ENCODE measurements at regions not wholly inside any gene's neighbourhood (a gene's known extent, or its start where the extent isn't known, plus 50 kb on each side); places are given as distances from the start of the nearest gene placed in this dataset.
"Not testable (repeated sequence)": the region's sequence is repeated elsewhere in the genome, so short reads cannot be mapped to it uniquely, and the experiment has no call there.

- no peaks in the 10 kb centered on the region for H3K4me1 Mint-ChIP-seq
- no peaks in the 10 kb centered on the region for H3K36me3 Mint-ChIP-seq
- H3K9me3 Mint-ChIP-seq: no peaks in the 10 kb centered on the region
- DNase-seq: no peak
- H3K4me3 Mint-ChIP-seq: no peak overlapping the region
- peaks cover 3 to 13% of the 10 kb centered on the region in 2 donors for H3K27me3 Mint-ChIP-seq
- ATAC-seq (replicated peaks): peak in 1 of 2 donors; percentile 29
- H3K27ac Mint-ChIP-seq: no peak overlapping the region
Measured at GRCh38 chr10:63935705-63936104, 414.5 kb downstream of the REEP3 start.

GRCh38 chr10:63940277-63940922 is 419.2 kb downstream of the REEP3 start:
- Mint-ChIP-seq H3K27me3 (peaks cover 0 to 13% of the 10 kb centered on the region in 2 donors), H3K4me3 (no peak overlapping the region), H3K9me3 (no peaks in the 10 kb centered on the region), H3K4me1 (no peaks in the 10 kb centered on the region), H3K27ac (no peak overlapping the region), H3K36me3 (no peaks in the 10 kb centered on the region)
- DNase-seq: no peak
- ATAC-seq (replicated peaks): no peak

DNA sequence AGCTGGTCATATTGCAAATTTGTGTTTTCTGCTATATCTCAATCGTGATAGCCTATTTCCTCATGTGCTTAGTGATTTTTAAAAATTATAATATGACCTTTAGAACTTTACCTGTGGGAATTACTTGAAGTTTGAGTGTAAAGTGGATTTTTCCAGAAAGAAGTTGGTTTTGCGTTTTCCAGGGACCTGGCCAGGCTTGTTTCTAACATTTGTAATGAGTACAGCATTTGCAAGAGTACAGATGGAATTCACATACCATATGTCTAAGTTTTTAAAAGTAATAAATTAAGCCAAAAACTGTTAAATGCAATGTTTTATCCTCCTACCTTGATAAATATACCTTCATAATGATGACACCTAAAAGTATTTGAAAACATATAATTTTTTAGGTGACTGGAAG is 443.2 kb downstream of the REEP3 start:
- peaks cover 24 to 29% of the 10 kb centered on the region in 2 donors for H3K27me3 Mint-ChIP-seq
- no peaks in the 10 kb centered on the region for H3K36me3 Mint-ChIP-seq
- H3K9me3 Mint-ChIP-seq: peaks cover 0 to 10% of the 10 kb centered on the region in 2 donors
- H3K4me1 Mint-ChIP-seq: no peaks in the 10 kb centered on the region
- no peak overlapping the region for H3K27ac Mint-ChIP-seq
- DNase-seq (no peak), ATAC-seq (replicated peaks) (no peak)
- H3K4me3 Mint-ChIP-seq: no peak overlapping the region

GRCh38 chr10:63965846-63966245 is 444.6 kb downstream of the REEP3 start:
- peaks cover 0 to 13% of the 10 kb centered on the region in 2 donors for H3K9me3 Mint-ChIP-seq
- H3K4me3 Mint-ChIP-seq: no peak overlapping the region
- no peaks in the 10 kb centered on the region for H3K4me1 Mint-ChIP-seq

GRCh38 chr10:63972949-63973827 is 452.0 kb downstream of the REEP3 start:
- H3K9me3 Mint-ChIP-seq: peaks cover 0 to 8% of the 10 kb centered on the region in 2 donors
- ATAC-seq (replicated peaks): no peak
- H3K27me3 Mint-ChIP-seq: peaks cover 0 to 10% of the 10 kb centered on the region in 2 donors
- H3K27ac Mint-ChIP-seq: no peak overlapping the region
- H3K36me3 Mint-ChIP-seq: no peaks in the 10 kb centered on the region
- peaks cover 0 to 10% of the 10 kb centered on the region in 2 donors for H3K4me1 Mint-ChIP-seq
- no peak for DNase-seq
- H3K4me3 Mint-ChIP-seq: no peak overlapping the region

More at GRCh38 chr10:63965846-63966245, 444.6 kb downstream of the REEP3 start:
- DNase-seq (no peak), ATAC-seq (replicated peaks) (no peak)
- H3K36me3 Mint-ChIP-seq: no peaks in the 10 kb centered on the region
- peaks cover 24 to 29% of the 10 kb centered on the region in 2 donors for H3K27me3 Mint-ChIP-seq
- H3K27ac Mint-ChIP-seq: no peak overlapping the region

- Mint-ChIP-seq H3K27me3 (peaks cover 0 to 6% of the 10 kb centered on the region in 2 donors), H3K9me3 (peaks cover 0 to 6% of the 10 kb centered on the region in 2 donors), H3K4me3 (no peak overlapping the region), H3K36me3 (peaks cover 0 to 6% of the 10 kb centered on the region in 2 donors), H3K27ac (no peak overlapping the region), H3K4me1 (peaks cover 12 to 32% of the 10 kb centered on the region in 2 donors)
- ATAC-seq (replicated peaks) (peak; percentile 82 to 86), DNase-seq (peak; percentile 14)
Measured at GRCh38 chr10:63976538-63976937, 455.3 kb downstream of the REEP3 start.

GRCh38 chr10:63977329-63977923 is 456.2 kb downstream of the REEP3 start:
- DNase-seq (peak; percentile 19), ATAC-seq (replicated peaks) (peak; percentile 61 to 67)
- Mint-ChIP-seq H3K9me3 (peaks cover 0 to 8% of the 10 kb centered on the region in 2 donors), H3K36me3 (peaks cover 3 to 6% of the 10 kb centered on the region in 2 donors), H3K4me1 (peaks cover 14 to 32% of the 10 kb centered on the region in 2 donors), H3K4me3 (no peak overlapping the region), H3K27ac (peak overlapping the region; percentile 60), H3K27me3 (peaks cover 0 to 6% of the 10 kb centered on the region in 2 donors)

DNA sequence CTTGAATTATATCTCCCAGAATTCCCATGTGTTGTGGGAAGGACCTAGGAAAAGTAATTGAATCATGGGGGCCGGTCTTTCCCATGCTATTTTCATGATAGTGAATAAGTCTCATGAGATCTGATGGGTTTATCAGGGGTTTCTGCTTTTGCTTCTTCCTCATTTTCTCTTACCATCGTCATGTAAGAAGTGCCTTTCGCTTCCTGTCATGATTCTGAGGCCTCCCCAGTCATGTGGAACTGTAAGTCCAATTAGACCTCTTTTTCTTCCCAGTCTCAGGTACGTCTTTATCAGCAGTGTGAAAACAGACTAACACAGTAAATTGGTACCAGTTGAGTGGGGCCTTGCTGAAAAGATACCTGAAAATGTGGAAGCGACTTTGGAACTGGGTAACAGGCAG is 459.7 kb downstream of the REEP3 start:
- ATAC-seq (replicated peaks) (peak; percentile 37 to 42), DNase-seq (peak; percentile 24)
- Mint-ChIP-seq H3K9me3 (peaks cover 6 to 10% of the 10 kb centered on the region in 2 donors), H3K4me3 (peak overlapping the region; percentile 42 to 62), H3K27ac (peak overlapping the region; percentile 80), H3K4me1 (peaks cover 14 to 32% of the 10 kb centered on the region in 2 donors)
- not testable (repeated sequence) for H3K27me3 Mint-ChIP-seq, H3K36me3 Mint-ChIP-seq

DNA sequence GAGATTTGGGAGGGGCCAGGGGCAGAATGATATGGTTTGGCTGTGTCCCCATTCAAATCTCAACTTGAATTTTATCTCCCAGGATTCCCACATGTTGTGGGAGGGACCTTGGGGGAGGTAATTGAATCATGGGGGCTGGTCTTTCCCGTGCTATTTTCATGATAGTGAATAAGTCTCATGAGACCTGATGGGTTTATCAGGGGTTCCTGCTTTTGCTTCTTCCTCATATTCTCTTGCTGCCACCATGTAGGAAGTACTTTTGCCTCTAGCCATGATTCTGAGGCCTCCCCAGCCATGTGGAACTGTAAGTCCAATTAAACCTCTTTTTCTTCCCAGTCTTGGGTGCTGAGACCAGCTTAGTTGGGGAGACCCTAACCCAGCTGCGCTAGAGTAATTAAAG is 462.9 kb downstream of the REEP3 start:
- not testable (repeated sequence) for DNase-seq; H3K36me3 Mint-ChIP-seq; H3K27ac Mint-ChIP-seq; ATAC-seq (replicated peaks); H3K4me3 Mint-ChIP-seq; H3K27me3 Mint-ChIP-seq
- H3K4me1 Mint-ChIP-seq: peaks cover 14 to 27% of the 10 kb centered on the region in 2 donors
- peaks cover 6 to 10% of the 10 kb centered on the region in 2 donors for H3K9me3 Mint-ChIP-seq

DNA sequence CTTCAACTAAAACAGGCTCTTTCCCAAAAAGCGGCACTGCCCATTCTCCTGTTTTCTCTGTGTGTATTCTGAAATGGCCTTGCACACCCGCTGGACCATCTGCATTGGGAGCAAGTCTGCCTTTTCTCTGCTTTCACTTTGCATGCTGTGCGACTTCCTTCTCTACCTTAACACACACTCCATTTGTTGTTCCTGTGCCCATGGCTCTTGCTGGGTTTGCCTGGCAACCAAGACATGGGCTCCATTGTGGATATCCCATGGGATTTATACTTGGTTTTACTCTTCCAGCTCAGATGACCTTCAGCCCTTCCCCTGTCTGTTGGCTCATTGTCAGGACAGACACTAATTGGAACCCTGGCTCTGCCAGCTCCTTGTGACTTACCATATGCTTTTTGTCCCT is 465.3 kb downstream of the REEP3 start:
- Mint-ChIP-seq H3K36me3 (peaks cover 0 to 3% of the 10 kb centered on the region in 2 donors), H3K27me3 (no peaks in the 10 kb centered on the region), H3K27ac (no peak overlapping the region), H3K4me1 (peaks cover 2 to 6% of the 10 kb centered on the region in 2 donors), H3K4me3 (no peak overlapping the region), H3K9me3 (peaks cover 4 to 6% of the 10 kb centered on the region in 2 donors)
- DNase-seq (no peak), ATAC-seq (replicated peaks) (no peak)

GRCh38 chr10:63987212-63987611 is 466.0 kb downstream of the REEP3 start:
- DNase-seq (no peak), ATAC-seq (replicated peaks) (no peak)
- Mint-ChIP-seq H3K27ac (no peak overlapping the region), H3K9me3 (peaks cover 3 to 6% of the 10 kb centered on the region in 2 donors), H3K4me3 (no peak overlapping the region), H3K27me3 (no peaks in the 10 kb centered on the region), H3K4me1 (peaks cover 0 to 5% of the 10 kb centered on the region in 2 donors), H3K36me3 (peaks cover 0 to under 1% of the 10 kb centered on the region in 2 donors)

DNA sequence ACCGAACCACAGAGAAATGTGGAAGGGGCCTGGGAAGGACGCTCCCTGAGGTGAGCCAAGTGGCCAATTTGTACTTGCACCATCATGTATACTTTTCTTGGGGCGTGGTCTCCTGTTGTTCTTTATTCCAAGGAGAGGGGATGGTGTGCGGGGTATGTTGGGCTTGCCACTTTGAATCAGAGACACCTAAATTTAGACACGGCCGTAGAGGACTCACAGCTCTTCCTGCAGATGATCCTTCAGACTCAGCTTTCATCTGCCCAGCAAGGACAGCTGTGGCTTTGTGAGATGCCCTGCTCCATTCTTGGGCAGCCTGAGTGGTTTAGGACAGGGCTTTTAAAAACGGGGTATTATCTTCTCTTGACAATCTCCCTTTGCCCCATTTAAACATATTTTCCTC is 473.2 kb downstream of the REEP3 start:
- no peak overlapping the region for H3K4me3 Mint-ChIP-seq
- no peaks in the 10 kb centered on the region for H3K4me1 Mint-ChIP-seq
- H3K9me3 Mint-ChIP-seq: peaks cover 2 to 6% of the 10 kb centered on the region in 2 donors
- H3K27ac Mint-ChIP-seq: no peak overlapping the region
- DNase-seq (no peak), ATAC-seq (replicated peaks) (no peak)
- no peaks in the 10 kb centered on the region for H3K36me3 Mint-ChIP-seq
- H3K27me3 Mint-ChIP-seq: no peaks in the 10 kb centered on the region

DNA sequence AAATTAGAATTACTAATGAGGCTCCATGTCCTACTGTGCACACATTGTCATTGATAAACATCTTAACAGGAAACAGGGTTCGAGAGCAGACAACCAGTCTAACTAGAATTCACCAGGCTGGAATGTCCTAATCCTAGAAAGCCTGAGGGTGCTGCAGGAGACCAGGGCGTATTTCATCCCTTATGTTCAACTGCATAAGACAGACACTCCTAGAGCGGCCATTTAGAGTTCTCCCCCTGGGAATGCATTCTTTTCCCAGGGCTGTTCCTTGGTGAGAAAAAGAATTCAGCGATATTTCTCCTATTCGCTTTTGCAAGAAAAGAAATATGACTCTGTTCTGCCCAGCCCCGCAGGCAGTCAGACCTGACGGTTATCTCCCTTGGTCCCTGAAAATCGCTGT is 486.0 kb downstream of the REEP3 start:
- DNase-seq (no peak), ATAC-seq (replicated peaks) (no peak)
- Mint-ChIP-seq H3K4me1 (no peaks in the 10 kb centered on the region), H3K9me3 (peaks cover 14 to 15% of the 10 kb centered on the region in 2 donors), H3K27ac (no peak overlapping the region), H3K4me3 (no peak overlapping the region), H3K36me3 (no peaks in the 10 kb centered on the region), H3K27me3 (peaks cover 0 to 4% of the 10 kb centered on the region in 2 donors)

GRCh38 chr10:64010711-64011110 is 489.5 kb downstream of the REEP3 start:
- Mint-ChIP-seq H3K4me1 (no peaks in the 10 kb centered on the region), H3K36me3 (no peaks in the 10 kb centered on the region), H3K4me3 (no peak overlapping the region), H3K27ac (no peak overlapping the region), H3K27me3 (peaks cover 0 to 4% of the 10 kb centered on the region in 2 donors), H3K9me3 (peaks cover 11 to 14% of the 10 kb centered on the region in 2 donors)
- no peak for DNase-seq
- ATAC-seq (replicated peaks): no peak
